ENCODE measurements at regions not wholly inside any gene's neighbourhood (a gene's known extent, or its start where the extent isn't known, plus 50 kb on each side); places are given as distances from the start of the nearest gene placed in this dataset.
"Not testable (repeated sequence)": the region's sequence is repeated elsewhere in the genome, so short reads cannot be mapped to it uniquely, and the experiment has no call there.

DNA sequence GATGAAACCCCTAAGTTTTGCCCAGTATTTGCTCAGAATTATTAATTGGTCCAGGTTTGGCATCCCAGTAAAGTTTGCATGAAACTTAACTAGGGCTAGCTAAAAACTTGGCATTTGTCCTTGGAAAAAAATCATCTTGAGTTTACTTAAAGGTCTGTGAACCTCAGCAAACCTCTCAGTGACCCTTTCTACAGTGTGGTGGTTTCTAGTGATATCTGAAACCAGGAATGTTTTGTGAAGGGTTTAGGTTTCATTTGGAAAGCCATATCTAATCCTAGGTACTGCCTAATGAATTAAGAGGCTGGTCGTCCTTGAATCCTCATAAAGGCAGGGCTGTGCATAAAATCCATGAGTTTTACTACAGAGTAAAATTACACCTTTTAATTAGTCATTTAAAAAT lies 218.5 kb upstream of the ANKRD50 start:
- Histone ChIP-seq H3K4me3 (no peak overlapping the region), H3K9me3 (replicated peaks; ENCODE audit: control insufficient read depth, insufficient read depth, low read length) (no peaks in the 10 kb centered on the region), H3K9ac (ENCODE audit: control insufficient read depth, insufficient read depth, low read length) (no peak overlapping the region), H4K20me1 (ENCODE audit: control insufficient read depth, insufficient read depth) (no peaks in the 10 kb centered on the region), H3K27me3 (replicated peaks in 1 of 2; ENCODE audit: control insufficient read depth in 2 of 2, insufficient read depth in 2 of 2, low read length in 1 of 2) (no peaks in the 10 kb centered on the region), H3K4me1 (ENCODE audit: control insufficient read depth, insufficient read depth, low read length) (no peaks in the 10 kb centered on the region), H3K79me2 (ENCODE audit: control insufficient read depth, insufficient read depth, low read length) (no peaks in the 10 kb centered on the region), H2AFZ (ENCODE audit: control insufficient read depth, low read depth, low read length) (no peak overlapping the region), H3K27ac (ENCODE audit: control insufficient read depth, insufficient read depth) (no peak overlapping the region), H3K36me3 (ENCODE audit: control insufficient read depth in 2 of 2, insufficient read depth in 2 of 2, low read length in 1 of 2) (no peaks in the 10 kb centered on the region), H3K4me2 (ENCODE audit: control insufficient read depth, insufficient read depth) (no peak overlapping the region)
- CTCF ChIA-PET = no interaction called here
- BruUV-seq (replicated peaks) = no TSS peak
- RAD21 ChIA-PET (ENCODE audit: unreplicated experiment) = no interaction called here
- WGBS (ENCODE audit: insufficient coverage, insufficient replicate concordance, low lambda C conversion rate, missing lambda C conversion rate) = 0% methylated on average over 1 of the region's 1 CpG
- DNase-seq (ENCODE audit: low read depth, low spot score) (no peak), FAIRE-seq (no peak), ATAC-seq (no peak)
- in situ Hi-C loops (cut with MboI) = no loop called here
- TF ChIP-seq LARP7 (IDR thresholded peaks at IDR 0.05) (no peak), MTA3 (IDR thresholded peaks at IDR 0.05; ENCODE audit: borderline replicate concordance, low read length) (no peak), RUNX3 (IDR thresholded peaks at IDR 0.05; ENCODE audit: low read length) (no peak), RAD21 (IDR thresholded peaks at IDR 0.05; ENCODE audit: insufficient read depth, low read depth, low read length) (no peak), EP300 (IDR thresholded peaks at IDR 0.05; ENCODE audit: borderline replicate concordance in 1 of 2, control insufficient read depth in 1 of 2, low read depth in 2 of 2, low read length in 2 of 2) (no peak), CHD4 (IDR thresholded peaks at IDR 0.05) (no peak), RCOR1 (conservative IDR thresholded peaks at IDR 0.05; ENCODE audit: low read depth, low read length) (no peak), SUPT20H (IDR thresholded peaks at IDR 0.05; ENCODE audit: borderline replicate concordance, control insufficient read depth, low read depth, low read length) (no peak), ZNF622 (IDR thresholded peaks at IDR 0.05) (no peak), ZBTB40 (IDR thresholded peaks at IDR 0.05; ENCODE audit: borderline replicate concordance) (no peak), RELA (IDR thresholded peaks at IDR 0.05; ENCODE audit: borderline replicate concordance, partially characterized antibody) (no peak), HCFC1 (IDR thresholded peaks at IDR 0.05; ENCODE audit: low read length) (no peak), STAT3 (IDR thresholded peaks at IDR 0.05; ENCODE audit: low read depth, low read length) (no peak)
- POLR2A ChIA-PET = no interaction called here
- intact Hi-C loops (cut with micrococcal nuclease; ENCODE audit: unreplicated experiment) = no loop called here
- SMC1A ChIA-PET (ENCODE audit: uncharacterized antibody, unreplicated experiment) = no interaction called here

GRCh38 chr4:124922748-124923147 lies 210.2 kb upstream of the ANKRD50 start:
- H3K9me3 ChIP-seq (replicated peaks; ENCODE audit: control insufficient read depth, insufficient read depth, low read length); H3K27ac ChIP-seq (ENCODE audit: control insufficient read depth, insufficient read depth); H3K4me1 ChIP-seq (ENCODE audit: control insufficient read depth, insufficient read depth, low read length); FAIRE-seq; DNase-seq (ENCODE audit: low read depth, low spot score); H3K4me2 ChIP-seq (ENCODE audit: control insufficient read depth, insufficient read depth); CTCF ChIA-PET; H2AFZ ChIP-seq (ENCODE audit: control insufficient read depth, low read depth, low read length); H3K4me3 ChIP-seq; H3K9ac ChIP-seq (ENCODE audit: control insufficient read depth, insufficient read depth, low read length); RAD21 ChIA-PET (ENCODE audit: unreplicated experiment); H3K36me3 ChIP-seq (ENCODE audit: control insufficient read depth in 2 of 2, insufficient read depth in 2 of 2, low read length in 1 of 2); intact Hi-C loops (cut with micrococcal nuclease; ENCODE audit: unreplicated experiment); BruUV-seq (replicated peaks); SMC1A ChIA-PET (ENCODE audit: uncharacterized antibody, unreplicated experiment); H3K79me2 ChIP-seq (ENCODE audit: control insufficient read depth, insufficient read depth, low read length); POLR2A ChIA-PET; in situ Hi-C loops (cut with MboI); H3K27me3 ChIP-seq (replicated peaks in 1 of 2; ENCODE audit: control insufficient read depth in 2 of 2, insufficient read depth in 2 of 2, low read length in 1 of 2); ATAC-seq; H4K20me1 ChIP-seq (ENCODE audit: control insufficient read depth, insufficient read depth): not testable (repeated sequence)
- WGBS (ENCODE audit: insufficient coverage, insufficient replicate concordance, low lambda C conversion rate, missing lambda C conversion rate) = 47% methylated on average over 11 of the region's 12 CpGs

Measured in GM12878 (cell line).